Neural cell (in vitro differentiated cells): ENCODE measurements at regions not wholly inside any gene's neighbourhood (a gene's known extent, or its start where the extent isn't known, plus 50 kb on each side); places are given as distances from the start of the nearest gene placed in this dataset.

Experiments used
- EZH2 ChIP-seq: fragments of 200-600, 300-800 bp; shearing (Covaris generic), sonication (generic); IDR thresholded peaks from 2 replicates; pipeline ENCODE4 v1.6.1; 2014; ENCODE audit warnings: antibody characterized with exemption, low read length, borderline replicate concordance, mild to moderate bottlenecking; ENCODE audit not compliant: insufficient read depth, poor library complexity, severe bottlenecking
- SMC3 ChIP-seq: fragments of 450-650 bp; conservative IDR thresholded peaks from 2 replicates; pipeline ENCODE4 v1.6.1; 2014; ENCODE audit warnings: antibody characterized with exemption, mild to moderate bottlenecking, moderate library complexity; ENCODE audit not compliant: poor library complexity
- TAF1 ChIP-seq: IDR thresholded peaks from 2 replicates; pipeline ENCODE4 v1.6.1; 2012; ENCODE audit warnings: low read depth
- TF ChIP-seq, protein P1 (sequence below): fragments of 450-650 bp; IDR thresholded peaks from 2 replicates; pipeline ENCODE4 v1.5.1; 2014; ENCODE audit warnings: antibody characterized with exemption, mild to moderate bottlenecking, moderate library complexity; ENCODE audit not compliant: poor library complexity, severe bottlenecking
- TF ChIP-seq, protein P2 (sequence below): IDR thresholded peaks from 2 replicates; pipeline ENCODE4 v1.6.1; 2012; ENCODE audit warnings: borderline replicate concordance

DNA sequence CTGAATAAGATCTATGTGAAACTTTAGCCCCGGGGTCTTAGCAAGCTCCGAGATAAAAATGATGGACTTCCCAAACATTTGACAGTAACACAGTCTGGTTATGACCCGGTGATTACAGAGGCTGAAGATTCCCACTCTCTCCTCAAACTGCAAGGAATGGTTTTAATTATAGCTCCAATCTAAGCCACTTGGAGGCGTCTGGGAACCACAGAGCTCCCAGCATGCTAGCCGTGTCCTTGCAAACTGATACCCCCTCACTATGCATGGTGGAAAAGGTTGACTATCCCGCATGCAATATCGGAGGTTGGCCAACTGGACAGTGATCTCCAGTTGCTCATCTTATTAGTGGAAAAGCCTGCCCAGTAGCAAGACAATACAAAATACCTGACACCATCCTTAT is 76.5 kb upstream of the GRIN2B start:
- TF ChIP-seq, protein P1, sequence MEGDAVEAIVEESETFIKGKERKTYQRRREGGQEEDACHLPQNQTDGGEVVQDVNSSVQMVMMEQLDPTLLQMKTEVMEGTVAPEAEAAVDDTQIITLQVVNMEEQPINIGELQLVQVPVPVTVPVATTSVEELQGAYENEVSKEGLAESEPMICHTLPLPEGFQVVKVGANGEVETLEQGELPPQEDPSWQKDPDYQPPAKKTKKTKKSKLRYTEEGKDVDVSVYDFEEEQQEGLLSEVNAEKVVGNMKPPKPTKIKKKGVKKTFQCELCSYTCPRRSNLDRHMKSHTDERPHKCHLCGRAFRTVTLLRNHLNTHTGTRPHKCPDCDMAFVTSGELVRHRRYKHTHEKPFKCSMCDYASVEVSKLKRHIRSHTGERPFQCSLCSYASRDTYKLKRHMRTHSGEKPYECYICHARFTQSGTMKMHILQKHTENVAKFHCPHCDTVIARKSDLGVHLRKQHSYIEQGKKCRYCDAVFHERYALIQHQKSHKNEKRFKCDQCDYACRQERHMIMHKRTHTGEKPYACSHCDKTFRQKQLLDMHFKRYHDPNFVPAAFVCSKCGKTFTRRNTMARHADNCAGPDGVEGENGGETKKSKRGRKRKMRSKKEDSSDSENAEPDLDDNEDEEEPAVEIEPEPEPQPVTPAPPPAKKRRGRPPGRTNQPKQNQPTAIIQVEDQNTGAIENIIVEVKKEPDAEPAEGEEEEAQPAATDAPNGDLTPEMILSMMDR, result no peak
- TF ChIP-seq TAF1 (no peak), SMC3 (no peak), EZH2 (no peak)
- TF ChIP-seq, protein P2, sequence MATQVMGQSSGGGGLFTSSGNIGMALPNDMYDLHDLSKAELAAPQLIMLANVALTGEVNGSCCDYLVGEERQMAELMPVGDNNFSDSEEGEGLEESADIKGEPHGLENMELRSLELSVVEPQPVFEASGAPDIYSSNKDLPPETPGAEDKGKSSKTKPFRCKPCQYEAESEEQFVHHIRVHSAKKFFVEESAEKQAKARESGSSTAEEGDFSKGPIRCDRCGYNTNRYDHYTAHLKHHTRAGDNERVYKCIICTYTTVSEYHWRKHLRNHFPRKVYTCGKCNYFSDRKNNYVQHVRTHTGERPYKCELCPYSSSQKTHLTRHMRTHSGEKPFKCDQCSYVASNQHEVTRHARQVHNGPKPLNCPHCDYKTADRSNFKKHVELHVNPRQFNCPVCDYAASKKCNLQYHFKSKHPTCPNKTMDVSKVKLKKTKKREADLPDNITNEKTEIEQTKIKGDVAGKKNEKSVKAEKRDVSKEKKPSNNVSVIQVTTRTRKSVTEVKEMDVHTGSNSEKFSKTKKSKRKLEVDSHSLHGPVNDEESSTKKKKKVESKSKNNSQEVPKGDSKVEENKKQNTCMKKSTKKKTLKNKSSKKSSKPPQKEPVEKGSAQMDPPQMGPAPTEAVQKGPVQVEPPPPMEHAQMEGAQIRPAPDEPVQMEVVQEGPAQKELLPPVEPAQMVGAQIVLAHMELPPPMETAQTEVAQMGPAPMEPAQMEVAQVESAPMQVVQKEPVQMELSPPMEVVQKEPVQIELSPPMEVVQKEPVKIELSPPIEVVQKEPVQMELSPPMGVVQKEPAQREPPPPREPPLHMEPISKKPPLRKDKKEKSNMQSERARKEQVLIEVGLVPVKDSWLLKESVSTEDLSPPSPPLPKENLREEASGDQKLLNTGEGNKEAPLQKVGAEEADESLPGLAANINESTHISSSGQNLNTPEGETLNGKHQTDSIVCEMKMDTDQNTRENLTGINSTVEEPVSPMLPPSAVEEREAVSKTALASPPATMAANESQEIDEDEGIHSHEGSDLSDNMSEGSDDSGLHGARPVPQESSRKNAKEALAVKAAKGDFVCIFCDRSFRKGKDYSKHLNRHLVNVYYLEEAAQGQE, result no peak
